Thyroid gland (tissue), 4 donors: ENCODE measurements at regions not wholly inside any gene's neighbourhood (a gene's known extent, or its start where the extent isn't known, plus 50 kb on each side); places are given as distances from the start of the nearest gene placed in this dataset.

ENCODE experiments used
- DNase-seq, 2 donors: peaks; one replicate each; pipeline ENCODE4 v3.0.0-alpha.2; 2019
- H3K27ac ChIP-seq, 3 donors: fragments of 200-600 bp; sonication (generic); 1 replicate in 2 of 3; 2 replicates in 1 of 3; pipeline ENCODE4 v1.5.1; 2016 to 2019; ENCODE audit warnings: mild to moderate bottlenecking in 1 of 3, moderate library complexity in 1 of 3
- H3K27me3 ChIP-seq: fragments of 200-600 bp; sonication (generic); one replicate; pipeline ENCODE4 v1.5.1; 2019
- H3K36me3 ChIP-seq, 2 donors: fragments of 200-600 bp; sonication (generic); one replicate each; pipeline ENCODE4 v1.5.1; 2016 to 2019
- H3K4me1 ChIP-seq, 2 donors: fragments of 200-600 bp; sonication (generic); one replicate each; pipeline ENCODE4 v1.5.1; 2017 to 2019
- H3K4me3 ChIP-seq, 3 donors: fragments of 200-600 bp; sonication (generic); replicated peaks in 1 of 3; 1 replicate in 2 of 3; 2 replicates in 1 of 3; pipeline ENCODE4 v1.5.1; 2016; ENCODE audit warnings: mild to moderate bottlenecking in 1 of 3
- H3K9me3 ChIP-seq: fragments of 200-600 bp; sonication (generic); one replicate; pipeline ENCODE4 v1.5.1; 2017
- CTCF ChIP-seq, 6 experiments: fragments of 200-600 bp in 3 of 6; fragments of 450-650 bp in 3 of 6; sonication (generic) in 3 of 6; IDR thresholded peaks; one replicate each; pipeline ENCODE4 v1.5.1; 2016 to 2019; ENCODE audit warnings: antibody characterized with exemption in 6 of 6, mild to moderate bottlenecking in 2 of 6, inconsistent platforms in 1 of 6, moderate library complexity in 1 of 6
- POLR2A ChIP-seq, 2 donors: fragments of 450-650 bp; IDR thresholded peaks; one replicate each; pipeline ENCODE4 v1.6.1; 2017; ENCODE audit warnings: antibody characterized with exemption in 2 of 2, mild to moderate bottlenecking in 2 of 2, moderate library complexity in 1 of 2
- WGBS, 2 donors: methylation state at CpG; one replicate each; pipeline ENCODE4 v1.1.5; 2017; 5-methylcytosine and 5-hydroxymethylcytosine counted together
- intact Hi-C: fragments of 100-400 bp; cut with DNase I; formaldehyde crosslinking; loops from one replicate; pipeline ENCODE4 v1.15.1; 2023

DNA sequence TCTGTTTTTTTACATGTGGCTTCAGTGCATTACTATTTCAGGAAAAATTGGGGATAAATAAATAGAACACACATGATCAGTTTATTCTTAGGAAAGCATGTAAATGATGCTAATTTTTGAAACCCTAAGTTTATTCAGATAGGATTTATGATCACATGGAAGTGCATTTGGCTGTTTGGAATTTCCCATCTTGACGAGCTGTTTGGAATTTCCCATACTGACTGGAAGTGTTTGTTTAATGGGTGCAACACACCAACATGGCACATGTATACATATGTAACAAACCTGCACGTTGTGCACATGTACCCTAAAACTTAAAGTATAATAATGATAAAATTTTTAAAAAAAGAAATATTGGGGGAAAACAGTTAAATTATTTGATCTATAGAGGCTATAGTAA is 79.5 kb downstream of the COL6A6 start:
- WGBS, 2 donors, result 71 to 76% methylated on average over 2 of the region's 2 CpGs
- TF ChIP-seq CTCF (IDR thresholded peaks at IDR 0.05) (no peak), POLR2A (IDR thresholded peaks at IDR 0.05) (no peak)

GRCh38 chr3:130601442-130601971 is 84.5 kb downstream of the COL6A6 start:
- no peak for TF ChIP-seq CTCF (IDR thresholded peaks at IDR 0.05)
- TF ChIP-seq POLR2A (IDR thresholded peaks at IDR 0.05), result no peak
- H3K27ac ChIP-seq, result no peak overlapping the region
- H3K4me3 ChIP-seq, result no peak overlapping the region
- H3K27me3 ChIP-seq, result no peaks in the 10 kb centered on the region
- no peaks in the 10 kb centered on the region for H3K36me3 ChIP-seq
- H3K4me1 ChIP-seq, result no peaks in the 10 kb centered on the region
- intact Hi-C loops, result no loop called here
- DNase-seq, result no peak
- no peaks in the 10 kb centered on the region for H3K9me3 ChIP-seq
- 78 to 81% methylated on average over 4 of the region's 4 CpGs for WGBS, 2 donors

More for the DNA sequence above, 79.5 kb downstream of the COL6A6 start:
- Histone ChIP-seq H3K9me3 (no peaks in the 10 kb centered on the region), H3K36me3 (no peaks in the 10 kb centered on the region), H3K4me1 (no peaks in the 10 kb centered on the region), H3K27me3 (no peaks in the 10 kb centered on the region), H3K4me3 (no peak overlapping the region), H3K27ac (no peak overlapping the region)
- intact Hi-C loops, result no loop called here
- no peak for DNase-seq

- no peak overlapping the region for H3K27ac ChIP-seq
- H3K9me3 ChIP-seq, result no peaks in the 10 kb centered on the region
- H3K36me3 ChIP-seq, result no peaks in the 10 kb centered on the region
- DNase-seq, result no peak
- peaks cover 0 to 8% of the 10 kb centered on the region in 2 donors for H3K4me1 ChIP-seq
- no peak overlapping the region for H3K4me3 ChIP-seq
- 89 to 91% methylated on average over 1 of the region's 1 CpG for WGBS, 2 donors
- no peaks in the 10 kb centered on the region for H3K27me3 ChIP-seq
- intact Hi-C loops, result no loop called here
- TF ChIP-seq CTCF (IDR thresholded peaks at IDR 0.05) (no peak), POLR2A (IDR thresholded peaks at IDR 0.05) (no peak)
These were observed 87.8 kb downstream of the COL6A6 start for GRCh38 chr3:130604806-130605205.

DNA sequence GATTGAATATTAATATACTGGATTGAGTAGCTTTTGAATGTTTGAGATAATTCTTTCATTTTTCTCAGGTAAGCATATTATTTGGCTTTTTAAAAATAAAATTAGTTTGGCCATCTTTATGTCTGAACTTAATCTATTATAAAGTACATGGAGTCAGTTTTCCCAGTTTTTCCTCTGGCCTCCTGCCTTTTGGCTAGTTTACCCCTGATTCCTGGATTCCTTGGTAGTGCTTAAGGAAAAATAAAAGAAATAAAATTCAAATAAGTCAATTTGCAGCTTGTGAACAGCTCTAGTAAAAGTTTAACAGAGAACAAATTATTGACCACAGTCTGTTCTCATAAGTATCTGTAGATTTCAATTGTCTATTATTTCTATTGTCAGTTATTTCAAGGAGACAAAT is 89.4 kb downstream of the COL6A6 start:
- H3K27ac ChIP-seq, result no peak overlapping the region
- DNase-seq, result no peak
- H3K4me1 ChIP-seq, result peaks cover 0 to 13% of the 10 kb centered on the region in 2 donors
- intact Hi-C loops, result no loop called here
- no peaks in the 10 kb centered on the region for H3K27me3 ChIP-seq
- no peaks in the 10 kb centered on the region for H3K36me3 ChIP-seq
- no peaks in the 10 kb centered on the region for H3K9me3 ChIP-seq
- TF ChIP-seq CTCF (IDR thresholded peaks at IDR 0.05), result no peak
- no peak for TF ChIP-seq POLR2A (IDR thresholded peaks at IDR 0.05)
- H3K4me3 ChIP-seq, result no peak overlapping the region

GRCh38 chr3:130607553-130608154 is 90.7 kb downstream of the COL6A6 start:
- Histone ChIP-seq H3K27me3 (no peaks in the 10 kb centered on the region), H3K4me3 (no peak overlapping the region), H3K27ac (no peak overlapping the region), H3K36me3 (no peaks in the 10 kb centered on the region), H3K4me1 (peaks cover 0 to 13% of the 10 kb centered on the region in 2 donors), H3K9me3 (no peaks in the 10 kb centered on the region)
- no peak for DNase-seq
- TF ChIP-seq POLR2A (IDR thresholded peaks at IDR 0.05) (no peak), CTCF (IDR thresholded peaks at IDR 0.05) (no peak)
- WGBS, 2 donors, result 88 to 91% methylated on average over 1 of the region's 1 CpG
- intact Hi-C loops, result no loop called here
